ENCODE measurements at regions not wholly inside any gene's neighbourhood (a gene's known extent, or its start where the extent isn't known, plus 50 kb on each side); places are given as distances from the start of the nearest gene placed in this dataset.
A peak's percentile ranks its signal among the peaks of the same experiment; 100 is the strongest.

DNA sequence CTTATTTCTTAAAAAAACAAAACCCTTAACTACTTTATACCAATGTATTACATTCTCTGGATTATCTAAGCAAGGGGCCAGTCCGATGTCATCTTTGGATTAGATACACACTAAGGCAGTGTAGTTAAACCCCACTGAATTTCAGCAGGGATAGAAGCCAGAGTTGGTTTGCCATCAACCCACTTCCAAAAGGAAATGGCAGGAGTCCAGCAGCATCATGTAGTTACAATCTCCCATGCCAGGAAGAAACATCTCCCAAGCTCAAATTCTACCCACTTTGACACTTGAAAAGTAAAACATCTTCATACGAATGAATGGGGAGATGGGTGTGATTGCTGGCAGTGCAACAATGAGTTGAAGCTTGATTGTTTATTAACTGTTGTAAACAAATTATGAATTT is 203.5 kb upstream of the PLXNC1 start:
- intact Hi-C loops (cut with DNase I): no loop called here
- Histone ChIP-seq H3K36me3 (no peaks in the 10 kb centered on the region), H3K4me1 (peaks cover 5% of the 10 kb centered on the region), H3K27ac (no peak overlapping the region), H3K27me3 (no peaks in the 10 kb centered on the region), H3K9me3 (no peaks in the 10 kb centered on the region), H3K4me3 (no peak overlapping the region)
- no peak for DNase-seq (ENCODE audit: extremely low spot score in 2 of 2)
- TF ChIP-seq POLR2AphosphoS5 (IDR thresholded peaks at IDR 0.05; ENCODE audit: insufficient read depth in 1 of 2, low read depth in 1 of 2) (no peak), POLR2A (IDR thresholded peaks at IDR 0.05) (no peak), CTCF (IDR thresholded peaks at IDR 0.05) (no peak)

DNA sequence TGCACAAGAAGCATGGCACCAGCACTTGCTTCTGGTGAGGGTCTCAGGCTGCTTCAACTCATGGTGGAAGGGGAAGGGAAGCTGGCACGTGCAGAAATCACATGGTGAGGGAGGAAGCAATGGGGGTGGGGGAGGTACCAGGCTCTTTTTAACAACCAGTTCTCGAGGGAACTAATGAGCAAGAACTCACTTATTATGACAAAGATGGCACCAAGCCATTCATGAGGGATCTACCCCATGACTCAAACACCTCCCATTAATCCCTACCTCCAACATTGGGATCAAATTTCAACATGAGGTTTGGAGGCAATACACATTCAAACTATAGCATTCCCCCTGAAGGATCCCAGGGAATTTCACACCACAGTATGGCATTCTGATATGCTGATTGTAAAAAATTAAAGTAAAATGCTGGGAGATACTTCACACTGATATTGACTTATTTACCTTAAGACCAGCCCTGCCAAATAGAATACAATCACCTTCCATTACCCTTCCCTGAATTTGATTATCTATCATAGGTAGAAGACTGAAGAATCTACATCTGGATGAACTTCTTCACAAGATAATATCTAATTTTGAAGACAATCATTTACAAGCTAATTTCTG is 201.7 kb upstream of the PLXNC1 start:
- intact Hi-C loops (cut with DNase I): no loop called here

DNA sequence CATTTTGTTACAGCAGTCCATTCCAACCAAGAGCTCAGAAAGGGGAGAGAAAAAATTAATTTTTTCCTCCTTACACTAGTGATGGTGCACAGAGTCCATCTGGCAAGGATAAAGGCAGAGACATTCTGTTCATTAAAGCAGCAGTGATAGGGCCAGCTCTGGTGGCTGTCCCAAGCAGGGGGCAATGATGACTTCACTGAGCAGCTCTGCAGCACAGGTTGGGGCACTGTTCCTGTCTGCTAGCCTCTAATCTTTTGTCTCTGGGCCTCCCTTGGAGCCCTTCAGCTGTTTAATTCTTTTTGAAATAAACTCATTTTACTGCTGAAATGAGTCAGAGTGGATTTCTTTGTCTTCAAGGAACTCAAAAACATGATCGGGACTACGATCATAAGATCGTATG is 200.9 kb upstream of the PLXNC1 start:
- H3K4me1 ChIP-seq: peaks cover 5% of the 10 kb centered on the region
- intact Hi-C loops (cut with DNase I): no loop called here
- H3K27me3 ChIP-seq: no peaks in the 10 kb centered on the region
- no peak for DNase-seq (ENCODE audit: extremely low spot score in 2 of 2)
- H3K9me3 ChIP-seq: no peaks in the 10 kb centered on the region
- TF ChIP-seq POLR2AphosphoS5 (IDR thresholded peaks at IDR 0.05; ENCODE audit: insufficient read depth in 1 of 2, low read depth in 1 of 2) (no peak), POLR2A (IDR thresholded peaks at IDR 0.05) (no peak), CTCF (IDR thresholded peaks at IDR 0.05) (no peak)
- H3K4me3 ChIP-seq: no peak overlapping the region
- no peaks in the 10 kb centered on the region for H3K36me3 ChIP-seq
- no peak overlapping the region for H3K27ac ChIP-seq

More for the DNA sequence above, 201.7 kb upstream of the PLXNC1 start:
- H3K4me1 ChIP-seq: peaks cover 5% of the 10 kb centered on the region
- H3K27ac ChIP-seq: no peak overlapping the region
- H3K9me3 ChIP-seq: no peaks in the 10 kb centered on the region
- no peak for DNase-seq (ENCODE audit: extremely low spot score in 2 of 2)
- TF ChIP-seq POLR2AphosphoS5 (IDR thresholded peaks at IDR 0.05; ENCODE audit: insufficient read depth in 1 of 2, low read depth in 1 of 2) (no peak), CTCF (IDR thresholded peaks at IDR 0.05) (no peak), POLR2A (IDR thresholded peaks at IDR 0.05) (no peak)
- no peaks in the 10 kb centered on the region for H3K27me3 ChIP-seq
- no peak overlapping the region for H3K4me3 ChIP-seq
- H3K36me3 ChIP-seq: no peaks in the 10 kb centered on the region

GRCh38 chr12:93950311-93950710 is 198.1 kb upstream of the PLXNC1 start:
- no peak overlapping the region for H3K27ac ChIP-seq
- no peaks in the 10 kb centered on the region for H3K36me3 ChIP-seq
- H3K27me3 ChIP-seq: no peaks in the 10 kb centered on the region
- no peaks in the 10 kb centered on the region for H3K9me3 ChIP-seq
- H3K4me3 ChIP-seq: no peak overlapping the region
- intact Hi-C loops (cut with DNase I): no loop called here
- H3K4me1 ChIP-seq: no peaks in the 10 kb centered on the region
- DNase-seq (ENCODE audit: extremely low spot score in 2 of 2): no peak
- no peak for TF ChIP-seq POLR2AphosphoS5 (IDR thresholded peaks at IDR 0.05; ENCODE audit: insufficient read depth in 1 of 2, low read depth in 1 of 2)
- no peak for TF ChIP-seq POLR2A (IDR thresholded peaks at IDR 0.05)
- TF ChIP-seq CTCF (IDR thresholded peaks at IDR 0.05): no peak

DNA sequence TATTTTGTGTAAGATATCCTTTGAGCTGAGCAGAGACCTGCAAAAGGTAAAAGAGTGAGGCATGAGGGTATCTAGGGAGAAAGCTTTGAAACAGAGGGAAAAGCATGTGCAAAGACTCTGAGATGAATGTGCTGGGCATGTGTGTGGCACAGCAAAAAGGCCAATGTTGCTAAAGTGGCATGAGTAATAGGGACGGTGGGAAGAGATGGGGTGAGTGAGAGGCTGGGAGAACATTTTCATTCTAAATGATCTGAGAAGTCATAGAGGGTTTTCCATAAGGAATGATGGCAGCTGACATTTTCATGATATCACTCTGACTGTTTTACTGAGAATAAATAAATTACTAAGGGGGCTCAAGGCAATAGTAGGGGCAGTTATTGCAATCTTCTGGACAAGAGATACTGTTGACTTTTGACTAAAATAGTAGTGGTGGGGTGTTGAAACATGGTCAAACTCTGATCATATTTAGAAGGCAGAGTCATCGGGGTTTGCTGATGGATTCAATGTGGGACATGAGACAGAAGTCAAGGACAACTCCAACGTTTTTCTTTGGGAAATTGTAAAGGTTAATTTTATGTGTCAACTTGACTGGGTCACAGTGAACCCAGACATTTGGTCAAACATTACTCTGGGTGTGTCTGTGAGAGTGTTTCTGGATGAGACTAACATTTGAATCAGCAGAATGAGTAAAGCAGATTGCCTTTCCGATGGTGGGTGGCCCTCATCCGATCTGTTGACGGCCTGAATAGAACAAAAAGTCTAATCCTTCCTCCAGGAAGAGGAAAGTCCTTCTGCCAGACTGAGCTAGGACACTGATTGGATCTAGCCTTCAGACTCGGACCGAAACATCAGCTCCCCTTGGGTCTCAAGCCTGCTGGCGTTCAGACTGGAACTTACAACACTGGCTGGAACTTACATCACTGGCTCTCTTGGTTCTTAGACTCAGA is 193.9 kb upstream of the PLXNC1 start:
- H3K4me1 ChIP-seq: no peaks in the 10 kb centered on the region
- TF ChIP-seq POLR2A (IDR thresholded peaks at IDR 0.05) (no peak), CTCF (IDR thresholded peaks at IDR 0.05) (no peak), POLR2AphosphoS5 (IDR thresholded peaks at IDR 0.05; ENCODE audit: insufficient read depth in 1 of 2, low read depth in 1 of 2) (peak in 1 of 2 donors; percentile 17)
- intact Hi-C loops (cut with DNase I): no loop called here
- no peak overlapping the region for H3K27ac ChIP-seq
- H3K4me3 ChIP-seq: no peak overlapping the region
- DNase-seq (ENCODE audit: extremely low spot score in 2 of 2): peak in 1 of 2 donors; percentile 90
- H3K27me3 ChIP-seq: no peaks in the 10 kb centered on the region
- H3K9me3 ChIP-seq: no peaks in the 10 kb centered on the region
- H3K36me3 ChIP-seq: no peaks in the 10 kb centered on the region
